ENCODE measurements at regions not wholly inside any gene's neighbourhood (a gene's known extent, or its start where the extent isn't known, plus 50 kb on each side); places are given as distances from the start of the nearest gene placed in this dataset.
"Not testable (repeated sequence)": the region's sequence is repeated elsewhere in the genome, so short reads cannot be mapped to it uniquely, and the experiment has no call there.

DNA sequence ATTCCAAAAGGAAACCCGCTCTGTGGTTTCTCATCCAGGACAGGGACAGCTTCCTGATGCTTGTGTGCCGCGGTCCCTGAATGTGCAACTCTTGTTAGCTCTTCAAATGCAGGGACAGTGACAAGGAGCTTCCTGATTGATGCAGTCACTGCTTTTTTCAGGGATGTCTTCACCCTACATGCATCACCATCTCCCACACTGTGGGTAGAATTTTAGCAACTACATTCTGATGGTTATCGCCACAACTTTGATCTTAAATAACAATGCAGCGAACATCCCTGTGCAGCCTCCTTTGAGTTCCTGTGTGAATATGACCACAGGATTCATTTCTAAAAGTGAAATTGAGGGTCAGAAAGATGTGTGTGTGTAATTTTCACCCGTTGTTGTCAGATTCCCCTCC, 115.0 kb downstream of the GGTLC2 start:
- DNase-seq (ENCODE audit: low read depth): no peak

- no peak for DNase-seq (ENCODE audit: low read depth)
These were observed 115.6 kb downstream of the GGTLC2 start for GRCh38 chr22:22759889-22760546.

DNA sequence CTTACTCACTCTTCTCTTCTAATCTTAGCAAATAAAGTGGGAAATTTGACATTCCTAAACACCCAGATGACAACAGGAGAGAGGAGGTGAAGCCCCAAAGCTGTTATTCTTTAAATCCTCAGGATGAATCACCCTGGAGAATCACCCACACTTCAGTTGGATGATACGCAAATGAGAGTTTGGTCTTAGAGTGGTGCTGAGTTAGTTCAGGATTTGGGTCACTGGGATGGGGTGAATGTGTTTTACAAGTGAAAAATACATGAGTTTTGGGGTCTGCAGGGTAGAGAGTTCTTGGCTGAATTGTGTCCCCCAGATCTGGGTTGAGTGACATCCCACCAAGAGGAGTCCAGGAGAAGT, 117.2 kb downstream of the GGTLC2 start:
- DNase-seq (ENCODE audit: low read depth): no peak

GRCh38 chr22:22761963-22762772, 117.8 kb downstream of the GGTLC2 start:
- no peak for DNase-seq (ENCODE audit: low read depth)

DNA sequence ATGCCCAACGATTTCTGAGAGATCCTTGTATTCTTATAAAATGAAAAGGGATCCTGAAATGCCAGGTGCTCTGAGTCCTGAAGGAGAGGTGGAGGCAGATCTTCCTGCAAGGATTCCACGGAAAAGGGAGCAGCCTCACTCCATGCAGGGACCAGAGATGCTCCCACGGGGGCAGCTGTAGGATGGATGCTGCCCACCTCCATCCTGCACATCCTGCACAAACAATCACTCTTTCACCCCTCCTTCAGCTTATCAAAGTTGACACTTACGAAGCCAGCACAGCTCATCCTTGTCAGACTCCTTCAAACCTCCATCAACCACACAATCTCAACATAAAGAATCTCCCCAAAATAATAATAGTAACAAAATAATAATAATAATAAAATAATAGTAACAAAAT, 119.1 kb downstream of the GGTLC2 start:
- DNase-seq (ENCODE audit: low read depth): no peak

GRCh38 chr22:22764085-22764484, 119.7 kb downstream of the GGTLC2 start:
- no peak for DNase-seq (ENCODE audit: low read depth)

GRCh38 chr22:22767876-22768602, 119.6 kb upstream of the IGLL5 start:
- no peak for DNase-seq (ENCODE audit: low read depth)

- no peak for DNase-seq (ENCODE audit: low read depth)
These were observed 118.7 kb upstream of the IGLL5 start for GRCh38 chr22:22768885-22769284.

GRCh38 chr22:22769434-22770279, 118.0 kb upstream of the IGLL5 start:
- DNase-seq (ENCODE audit: low read depth): no peak

- peak; percentile 30 for DNase-seq (ENCODE audit: low read depth)
These were observed 117.2 kb upstream of the IGLL5 start for GRCh38 chr22:22770280-22770871.

- no peak for DNase-seq (ENCODE audit: low read depth)
These were observed 116.7 kb upstream of the IGLL5 start for GRCh38 chr22:22770881-22771280.

DNA sequence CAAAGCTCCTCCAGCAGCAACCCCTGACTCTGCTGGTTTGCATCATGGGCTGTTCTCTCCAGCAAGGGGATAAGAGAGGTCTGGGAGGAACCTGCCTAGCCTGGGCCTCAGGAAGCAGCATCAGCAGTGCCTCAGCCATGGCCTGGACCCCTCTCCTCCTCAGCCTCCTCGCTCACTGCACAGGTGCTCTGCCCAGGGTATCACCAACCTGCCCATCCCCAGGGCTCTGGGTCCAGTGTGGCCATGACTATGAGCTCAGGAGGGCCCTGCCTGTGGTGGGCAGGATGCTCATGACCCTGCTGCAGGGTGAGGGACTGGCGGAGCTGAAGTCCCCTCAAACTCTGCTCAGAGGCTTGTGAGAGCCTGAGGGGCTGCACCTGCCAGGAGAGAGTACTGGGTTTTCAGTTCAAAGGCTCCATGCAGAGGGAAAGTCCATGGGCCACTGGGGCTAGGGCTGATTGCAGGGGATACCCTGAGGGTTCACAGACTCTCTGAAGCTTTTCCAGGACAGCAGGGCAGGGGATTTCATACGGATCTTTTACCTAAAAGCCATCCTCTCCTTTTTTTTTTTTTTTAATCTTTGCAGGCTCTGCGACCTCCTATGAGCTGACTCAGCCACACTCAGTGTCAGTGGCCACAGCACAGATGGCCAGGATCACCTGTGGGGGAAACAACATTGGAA, 115.8 kb upstream of the IGLL5 start:
- DNase-seq (ENCODE audit: low read depth): no peak

GRCh38 chr22:22772396-22772795, 115.2 kb upstream of the IGLL5 start:
- DNase-seq (ENCODE audit: low read depth): no peak

- no peak for DNase-seq (ENCODE audit: low read depth)
These were observed 114.7 kb upstream of the IGLL5 start for GRCh38 chr22:22772883-22773282.

GRCh38 chr22:22773427-22773826, 114.2 kb upstream of the IGLL5 start:
- DNase-seq (ENCODE audit: low read depth): no peak

GRCh38 chr22:22773979-22774604, 113.5 kb upstream of the IGLL5 start:
- DNase-seq (ENCODE audit: low read depth): no peak

- DNase-seq (ENCODE audit: low read depth): not testable (repeated sequence)
These were observed 112.9 kb upstream of the IGLL5 start for GRCh38 chr22:22774762-22775161.

DNA sequence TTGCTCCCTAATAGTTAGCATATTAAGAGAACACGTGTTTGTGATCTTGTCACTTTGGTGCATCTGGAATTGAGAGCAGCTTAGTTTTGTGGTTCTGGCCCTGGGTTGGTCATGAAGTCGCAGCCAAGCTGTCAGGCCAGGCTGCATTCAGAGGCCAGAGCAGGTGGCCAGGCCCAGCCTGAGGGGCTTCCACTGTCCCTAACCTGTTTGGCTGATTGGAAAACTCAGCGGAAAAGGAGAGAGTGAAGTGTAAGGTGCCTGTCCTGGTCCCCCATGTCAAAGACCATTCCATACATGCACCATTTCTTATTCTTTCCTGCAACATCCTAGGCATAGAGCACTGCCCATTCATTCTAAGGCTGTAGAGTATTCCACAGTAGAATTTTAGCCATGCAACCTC, 111.5 kb upstream of the IGLL5 start:
- DNase-seq (ENCODE audit: low read depth): no peak

GRCh38 chr22:22779213-22779612, 108.4 kb upstream of the IGLL5 start:
- no peak for DNase-seq (ENCODE audit: low read depth)

DNA sequence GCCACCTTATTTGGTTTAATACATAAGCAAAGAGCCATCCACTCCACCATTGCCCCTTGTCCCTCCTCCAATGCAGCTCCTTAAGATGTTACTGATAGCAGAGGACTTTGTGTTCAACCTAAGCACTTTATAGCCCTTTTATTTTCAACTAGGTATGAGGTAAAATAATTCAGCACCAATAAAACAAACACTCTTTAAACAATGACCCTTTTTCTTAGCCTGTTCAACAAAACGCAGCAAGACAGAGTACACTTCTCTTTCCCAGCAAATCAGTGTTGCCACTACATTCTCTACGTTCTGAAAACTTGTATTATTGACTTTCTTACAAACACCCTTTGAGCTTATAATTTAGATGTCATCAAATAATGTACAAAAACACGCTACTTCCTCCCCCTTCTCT, 104.0 kb upstream of the IGLL5 start:
- DNase-seq (ENCODE audit: low read depth): no peak
